ENCODE measurements at regions not wholly inside any gene's neighbourhood (a gene's known extent, or its start where the extent isn't known, plus 50 kb on each side); places are given as distances from the start of the nearest gene placed in this dataset.

GRCh38 chr12:127401005-127401404 is 866.0 kb upstream of the TMEM132C start:
- no peak for TF ChIP-seq MAX (IDR thresholded peaks at IDR 0.05)
- TF ChIP-seq TAF1 (IDR thresholded peaks at IDR 0.05; ENCODE audit: low read depth), result no peak
- no peak for TF ChIP-seq YY1 (IDR thresholded peaks at IDR 0.05; ENCODE audit: low read depth)
- TF ChIP-seq CREB1 (IDR thresholded peaks at IDR 0.05; ENCODE audit: low read depth), result no peak
- TF ChIP-seq USF1 (IDR thresholded peaks at IDR 0.05), result no peak
